ENCODE measurements at regions not wholly inside any gene's neighbourhood (a gene's known extent, or its start where the extent isn't known, plus 50 kb on each side); places are given as distances from the start of the nearest gene placed in this dataset.

GRCh38 chr7:148950806-148951205, 66.7 kb upstream of the EZH2 start:
- no peaks in the 10 kb centered on the region for H3K9me3 Mint-ChIP-seq (ENCODE audit: unreplicated experiment)
- no peaks in the 10 kb centered on the region for H3K36me3 Mint-ChIP-seq (ENCODE audit: low read depth, unreplicated experiment)
- DNase-seq (ENCODE audit: low spot score): no peak
- H3K4me3 Mint-ChIP-seq (ENCODE audit: unreplicated experiment): no peak overlapping the region
- peaks cover 1% of the 10 kb centered on the region for H3K27me3 Mint-ChIP-seq (ENCODE audit: unreplicated experiment)
- H3K27ac Mint-ChIP-seq (ENCODE audit: unreplicated experiment): no peak overlapping the region
- TF ChIP-seq CTCF (IDR thresholded peaks at IDR 0.05; ENCODE audit: unreplicated experiment): no peak
- H3K4me1 Mint-ChIP-seq (ENCODE audit: unreplicated experiment): no peaks in the 10 kb centered on the region

- peaks cover 5% of the 10 kb centered on the region for H3K4me1 Mint-ChIP-seq (ENCODE audit: unreplicated experiment)
- no peak overlapping the region for H3K27ac Mint-ChIP-seq (ENCODE audit: unreplicated experiment)
- no peak for DNase-seq (ENCODE audit: low spot score)
Measured at GRCh38 chr7:148944935-148945934, 61.1 kb upstream of the EZH2 start.

GRCh38 chr7:148941598-148942275, 57.6 kb upstream of the EZH2 start:
- Mint-ChIP-seq H3K9me3 (ENCODE audit: unreplicated experiment) (no peaks in the 10 kb centered on the region), H3K27ac (ENCODE audit: unreplicated experiment) (peak overlapping the region; percentile 72), H3K27me3 (ENCODE audit: unreplicated experiment) (no peaks in the 10 kb centered on the region), H3K36me3 (ENCODE audit: low read depth, unreplicated experiment) (no peaks in the 10 kb centered on the region), H3K4me1 (ENCODE audit: unreplicated experiment) (peaks cover 5% of the 10 kb centered on the region), H3K4me3 (ENCODE audit: unreplicated experiment) (peak overlapping the region; percentile 93)
- peak; percentile 30 for TF ChIP-seq CTCF (IDR thresholded peaks at IDR 0.05; ENCODE audit: unreplicated experiment)
- peak; percentile 75 for DNase-seq (ENCODE audit: low spot score)

More at GRCh38 chr7:148944935-148945934, 61.1 kb upstream of the EZH2 start:
- no peak for TF ChIP-seq CTCF (IDR thresholded peaks at IDR 0.05; ENCODE audit: unreplicated experiment)
- no peaks in the 10 kb centered on the region for H3K9me3 Mint-ChIP-seq (ENCODE audit: unreplicated experiment)
- peaks cover 1% of the 10 kb centered on the region for H3K27me3 Mint-ChIP-seq (ENCODE audit: unreplicated experiment)
- no peak overlapping the region for H3K4me3 Mint-ChIP-seq (ENCODE audit: unreplicated experiment)
- no peaks in the 10 kb centered on the region for H3K36me3 Mint-ChIP-seq (ENCODE audit: low read depth, unreplicated experiment)

- Mint-ChIP-seq H3K9me3 (ENCODE audit: unreplicated experiment) (no peaks in the 10 kb centered on the region), H3K27ac (ENCODE audit: unreplicated experiment) (peak overlapping the region; percentile 72), H3K4me1 (ENCODE audit: unreplicated experiment) (peaks cover 5% of the 10 kb centered on the region), H3K36me3 (ENCODE audit: low read depth, unreplicated experiment) (no peaks in the 10 kb centered on the region), H3K27me3 (ENCODE audit: unreplicated experiment) (no peaks in the 10 kb centered on the region), H3K4me3 (ENCODE audit: unreplicated experiment) (peak overlapping the region; percentile 93)
- TF ChIP-seq CTCF (IDR thresholded peaks at IDR 0.05; ENCODE audit: unreplicated experiment): no peak
- DNase-seq (ENCODE audit: low spot score): peak; percentile 50
Measured at GRCh38 chr7:148940702-148941597, 56.9 kb upstream of the EZH2 start.
